Muscle layer of colon (tissue), 2 donors: ENCODE measurements at regions not wholly inside any gene's neighbourhood (a gene's known extent, or its start where the extent isn't known, plus 50 kb on each side); places are given as distances from the start of the nearest gene placed in this dataset.

Source experiments
- H3K27ac ChIP-seq: one replicate; pipeline ENCODE4 v1.7.0; 2013; ENCODE audit warnings: low read depth, mild to moderate bottlenecking, low read length, moderate library complexity
- H3K27me3 ChIP-seq, 2 donors: one replicate each; pipeline ENCODE4 v1.7.0; 2013; ENCODE audit warnings: low read length in 2 of 2, mild to moderate bottlenecking in 2 of 2; ENCODE audit not compliant: insufficient read depth in 2 of 2, control insufficient read depth in 1 of 2
- H3K36me3 ChIP-seq: one replicate; pipeline ENCODE4 v1.7.0; 2013; ENCODE audit warnings: mild to moderate bottlenecking, low read length; ENCODE audit not compliant: insufficient read depth
- H3K4me1 ChIP-seq: one replicate; pipeline ENCODE4 v1.7.0; 2013; ENCODE audit warnings: mild to moderate bottlenecking, low read length; ENCODE audit not compliant: insufficient read depth
- H3K4me3 ChIP-seq, 2 donors: one replicate each; pipeline ENCODE4 v1.7.0; 2013; ENCODE audit warnings: low read length in 2 of 2, low read depth in 1 of 2, mild to moderate bottlenecking in 1 of 2, moderate library complexity in 1 of 2
- H3K9ac ChIP-seq: one replicate; pipeline ENCODE4 v1.7.0; 2013; ENCODE audit warnings: low read length
- H3K9me3 ChIP-seq: one replicate; pipeline ENCODE4 v1.7.0; 2013; ENCODE audit warnings: mild to moderate bottlenecking, low read length
- donor health status: abdominal sarcoma.
- donor health status: Adenocarcinoma of cecum.

- Histone ChIP-seq H3K27me3 (no peaks in the 10 kb centered on the region), H3K9ac (no peak overlapping the region), H3K36me3 (no peaks in the 10 kb centered on the region), H3K4me3 (no peak overlapping the region), H3K9me3 (no peaks in the 10 kb centered on the region), H3K4me1 (no peaks in the 10 kb centered on the region), H3K27ac (no peak overlapping the region)
Observed at GRCh38 chr1:38178216-38178615, 131.6 kb upstream of the POU3F1 start.

- H3K27me3 ChIP-seq: no peaks in the 10 kb centered on the region
- no peak overlapping the region for H3K4me3 ChIP-seq
- no peaks in the 10 kb centered on the region for H3K36me3 ChIP-seq
- H3K9ac ChIP-seq: no peak overlapping the region
- H3K27ac ChIP-seq: no peak overlapping the region
- H3K4me1 ChIP-seq: no peaks in the 10 kb centered on the region
- H3K9me3 ChIP-seq: no peaks in the 10 kb centered on the region
Observed at GRCh38 chr1:38175121-38175520, 128.5 kb upstream of the POU3F1 start.

GRCh38 chr1:38173848-38174247 lies 127.3 kb upstream of the POU3F1 start:
- Histone ChIP-seq H3K36me3 (no peaks in the 10 kb centered on the region), H3K9ac (no peak overlapping the region), H3K4me1 (no peaks in the 10 kb centered on the region), H3K27ac (no peak overlapping the region), H3K9me3 (no peaks in the 10 kb centered on the region), H3K27me3 (no peaks in the 10 kb centered on the region), H3K4me3 (no peak overlapping the region)

- H3K27me3 ChIP-seq: no peaks in the 10 kb centered on the region
- H3K4me3 ChIP-seq: no peak overlapping the region
- no peak overlapping the region for H3K27ac ChIP-seq
- no peaks in the 10 kb centered on the region for H3K9me3 ChIP-seq
- no peak overlapping the region for H3K9ac ChIP-seq
- H3K4me1 ChIP-seq: no peaks in the 10 kb centered on the region
- no peaks in the 10 kb centered on the region for H3K36me3 ChIP-seq
Observed at GRCh38 chr1:38173157-38173831, 126.7 kb upstream of the POU3F1 start.

- H3K4me3 ChIP-seq: no peak overlapping the region
- no peaks in the 10 kb centered on the region for H3K9me3 ChIP-seq
- H3K27ac ChIP-seq: no peak overlapping the region
- H3K27me3 ChIP-seq: peaks cover 0 to 3% of the 10 kb centered on the region in 2 donors
- H3K36me3 ChIP-seq: no peaks in the 10 kb centered on the region
- no peak overlapping the region for H3K9ac ChIP-seq
- H3K4me1 ChIP-seq: no peaks in the 10 kb centered on the region
Observed at GRCh38 chr1:38169121-38169520, 122.5 kb upstream of the POU3F1 start.

- Histone ChIP-seq H3K9me3 (no peaks in the 10 kb centered on the region), H3K9ac (no peak overlapping the region), H3K4me3 (no peak overlapping the region), H3K27me3 (peaks cover 0 to 3% of the 10 kb centered on the region in 2 donors), H3K36me3 (no peaks in the 10 kb centered on the region), H3K4me1 (no peaks in the 10 kb centered on the region), H3K27ac (no peak overlapping the region)
Observed at GRCh38 chr1:38168365-38168764, 121.8 kb upstream of the POU3F1 start.

- Histone ChIP-seq H3K9ac (no peak overlapping the region), H3K9me3 (no peaks in the 10 kb centered on the region), H3K4me3 (no peak overlapping the region), H3K36me3 (no peaks in the 10 kb centered on the region), H3K4me1 (no peaks in the 10 kb centered on the region), H3K27me3 (peaks cover 0 to 3% of the 10 kb centered on the region in 2 donors), H3K27ac (no peak overlapping the region)
Observed at GRCh38 chr1:38166461-38166860, 119.9 kb upstream of the POU3F1 start.

- H3K27me3 ChIP-seq: no peaks in the 10 kb centered on the region
- no peaks in the 10 kb centered on the region for H3K36me3 ChIP-seq
- H3K9me3 ChIP-seq: peaks cover 8% of the 10 kb centered on the region
- H3K4me3 ChIP-seq: no peak overlapping the region
- no peaks in the 10 kb centered on the region for H3K4me1 ChIP-seq
- no peak overlapping the region for H3K9ac ChIP-seq
- no peak overlapping the region for H3K27ac ChIP-seq
Observed at GRCh38 chr1:38153778-38154470, 107.3 kb upstream of the POU3F1 start.

GRCh38 chr1:38153066-38153777 lies 106.6 kb upstream of the POU3F1 start:
- no peak overlapping the region for H3K9ac ChIP-seq
- peaks cover 8% of the 10 kb centered on the region for H3K9me3 ChIP-seq
- H3K36me3 ChIP-seq: no peaks in the 10 kb centered on the region
- no peak overlapping the region for H3K27ac ChIP-seq
- no peaks in the 10 kb centered on the region for H3K27me3 ChIP-seq
- H3K4me3 ChIP-seq: no peak overlapping the region
- no peaks in the 10 kb centered on the region for H3K4me1 ChIP-seq

GRCh38 chr1:38152351-38153065 lies 105.9 kb upstream of the POU3F1 start:
- peaks cover 8% of the 10 kb centered on the region for H3K9me3 ChIP-seq
- no peaks in the 10 kb centered on the region for H3K4me1 ChIP-seq
- no peak overlapping the region for H3K4me3 ChIP-seq
- no peak overlapping the region for H3K9ac ChIP-seq
- no peaks in the 10 kb centered on the region for H3K27me3 ChIP-seq
- no peak overlapping the region for H3K27ac ChIP-seq
- no peaks in the 10 kb centered on the region for H3K36me3 ChIP-seq

- H3K9me3 ChIP-seq: peaks cover 9% of the 10 kb centered on the region
- H3K9ac ChIP-seq: no peak overlapping the region
- no peak overlapping the region for H3K4me3 ChIP-seq
- H3K27me3 ChIP-seq: no peaks in the 10 kb centered on the region
- no peaks in the 10 kb centered on the region for H3K4me1 ChIP-seq
- no peak overlapping the region for H3K27ac ChIP-seq
- H3K36me3 ChIP-seq: no peaks in the 10 kb centered on the region
Observed at GRCh38 chr1:38151399-38151798, 104.8 kb upstream of the POU3F1 start.
